CD14-positive monocyte (primary cell): ENCODE measurements at regions not wholly inside any gene's neighbourhood (a gene's known extent, or its start where the extent isn't known, plus 50 kb on each side); places are given as distances from the start of the nearest gene placed in this dataset.

Source experiments
- DNase-seq, 3 donors: peaks; one replicate each; pipeline ENCODE4 v3.0.0-alpha.2; 2011 to 2022
- H2AFZ ChIP-seq: 2 replicates; pipeline ENCODE4 v1.6.0; 2012; ENCODE audit warnings: mild to moderate bottlenecking, low read depth, low read length, inconsistent platforms; ENCODE audit not compliant: insufficient read depth, poor library complexity, severe bottlenecking
- H3K27ac ChIP-seq, 2 donors: 1 replicate in 1 of 2; 2 replicates in 1 of 2; pipeline ENCODE4 v1.5.1; 2012 to 2013; ENCODE audit warnings: low read length in 2 of 2, control low read depth in 1 of 2, inconsistent platforms in 1 of 2, low read depth in 1 of 2, mild to moderate bottlenecking in 1 of 2
- H3K27me3 ChIP-seq, 2 donors: one replicate each; pipeline versions ENCODE4 v1.6.0 to v1.6.1; 2011 to 2013; ENCODE audit warnings: low read length in 2 of 2; ENCODE audit not compliant: control insufficient read depth in 2 of 2, insufficient read depth in 2 of 2
- H3K36me3 ChIP-seq, 2 donors: replicated peaks in 1 of 2; 1 replicate in 1 of 2; 2 replicates in 1 of 2; pipeline versions ENCODE4 v1.5.1 to v1.6.1; 2012 to 2013; ENCODE audit warnings: low read length in 2 of 2, control low read depth in 1 of 2, inconsistent platforms in 1 of 2, mild to moderate bottlenecking in 1 of 2; ENCODE audit not compliant: insufficient read depth in 2 of 2, control insufficient read depth in 1 of 2
- H3K4me1 ChIP-seq, 2 donors: 1 replicate in 1 of 2; 2 replicates in 1 of 2; pipeline versions ENCODE4 v1.5.1 to v1.6.1; 2012 to 2013; ENCODE audit warnings: low read length in 2 of 2, control low read depth in 1 of 2, inconsistent platforms in 1 of 2, mild to moderate bottlenecking in 1 of 2, moderate library complexity in 1 of 2; ENCODE audit not compliant: insufficient read depth in 2 of 2, control insufficient read depth in 1 of 2
- H3K4me2 ChIP-seq: replicated peaks from 2 replicates; pipeline ENCODE3; 2012; ENCODE audit warnings: low read length, moderate library complexity, mild to moderate bottlenecking; ENCODE audit not compliant: poor library complexity, severe bottlenecking; ENCODE audit errors: extremely low read depth
- H3K4me3 ChIP-seq, 3 experiments: fragments of 200-600 bp in 1 of 3; sonication (generic) in 1 of 3; replicated peaks in 1 of 3; 1 replicate in 2 of 3; 2 replicates in 1 of 3; pipeline ENCODE4 v1.5.1; 2011 to 2013; ENCODE audit warnings: low read length in 3 of 3, mild to moderate bottlenecking in 3 of 3, control low read depth in 2 of 3, low read depth in 2 of 3, inconsistent platforms in 1 of 3, moderate library complexity in 1 of 3
- H3K79me2 ChIP-seq: 2 replicates; pipeline ENCODE4 v1.6.0; 2012; ENCODE audit warnings: mild to moderate bottlenecking, control low read depth, inconsistent platforms, low read length, moderate library complexity; ENCODE audit not compliant: insufficient read depth
- H3K9ac ChIP-seq: 2 replicates; pipeline ENCODE4 v1.6.0; 2017; ENCODE audit warnings: low read length, mild to moderate bottlenecking; ENCODE audit not compliant: insufficient read depth, poor library complexity, severe bottlenecking
- H3K9me3 ChIP-seq, 2 donors: replicated peaks in 1 of 2; 1 replicate in 1 of 2; 2 replicates in 1 of 2; pipeline versions ENCODE4 v1.5.1 to v1.6.1; 2012 to 2013; ENCODE audit warnings: low read length in 2 of 2, control low read depth in 1 of 2; ENCODE audit not compliant: control insufficient read depth in 1 of 2, insufficient read depth in 1 of 2
- H4K20me1 ChIP-seq: 2 replicates; pipeline ENCODE4 v1.6.0; 2012; ENCODE audit warnings: mild to moderate bottlenecking, low read length, control low read depth, moderate library complexity; ENCODE audit not compliant: insufficient read depth
- H3K27ac Mint-ChIP-seq, 7 donors: one replicate each; pipeline ENCODE4 v1.8.0; 2020; ENCODE audit warnings: mild to moderate bottlenecking in 7 of 7, mixed read lengths in 7 of 7, moderate library complexity in 6 of 7, inconsistent platforms in 2 of 7
- H3K27me3 Mint-ChIP-seq, 3 donors: one replicate each; pipeline ENCODE4 v1.8.0; 2021 to 2022; ENCODE audit warnings: low read depth in 3 of 3, mild to moderate bottlenecking in 3 of 3, mixed read lengths in 3 of 3, moderate library complexity in 3 of 3, inconsistent platforms in 1 of 3
- H3K36me3 Mint-ChIP-seq, 2 donors: one replicate each; pipeline ENCODE4 v1.8.0; 2020; ENCODE audit warnings: mixed read lengths in 2 of 2, inconsistent platforms in 1 of 2, mild to moderate bottlenecking in 1 of 2
- H3K4me1 Mint-ChIP-seq: one replicate; pipeline ENCODE4 v1.8.0; 2020; ENCODE audit warnings: mild to moderate bottlenecking, mixed read lengths
- H3K4me3 Mint-ChIP-seq, 2 donors: one replicate each; pipeline ENCODE4 v1.8.0; 2020; ENCODE audit warnings: mild to moderate bottlenecking in 2 of 2, mixed read lengths in 2 of 2, moderate library complexity in 1 of 2
- H3K9me3 Mint-ChIP-seq, 7 donors: one replicate each; pipeline ENCODE4 v1.8.0; 2020 to 2022; ENCODE audit warnings: mixed read lengths in 7 of 7, mild to moderate bottlenecking in 6 of 7, moderate library complexity in 6 of 7, inconsistent platforms in 2 of 7
- CTCF ChIP-seq: fragments of 200-600 bp; IDR thresholded peaks from one replicate; pipeline ENCODE4 v1.8.0; 2022; ENCODE audit warnings: antibody characterized with exemption, mild to moderate bottlenecking
- WGBS: methylation state at CpG from one replicate; pipeline ENCODE4 v1.1.5; 2013; ENCODE audit warnings: missing lambda C conversion rate; ENCODE audit not compliant: insufficient coverage; 5-methylcytosine and 5-hydroxymethylcytosine counted together
- intact Hi-C, 2 donors: fragments of 100-400 bp; cut with micrococcal nuclease; formaldehyde crosslinking; loops; one replicate each; pipeline versions ENCODE4 v1.15.0 to v1.15.1; 2023

- H3K4me2 ChIP-seq, result no peak overlapping the region
- TF ChIP-seq CTCF, result no peak
- no peaks in the 10 kb centered on the region for H4K20me1 ChIP-seq
- no peak overlapping the region for H3K4me3 Mint-ChIP-seq
- H3K79me2 ChIP-seq, result no peaks in the 10 kb centered on the region
- peaks cover 0 to 7% of the 10 kb centered on the region in 2 donors for H3K4me1 ChIP-seq
- no peak overlapping the region for H2AFZ ChIP-seq
- H3K9me3 ChIP-seq, result no peaks in the 10 kb centered on the region
- H3K27ac Mint-ChIP-seq, result no peak overlapping the region
- no peak overlapping the region for H3K4me3 ChIP-seq
- no peaks in the 10 kb centered on the region for H3K27me3 ChIP-seq
- peaks cover 0 to 6% (median 2%) of the 10 kb centered on the region in 3 donors for H3K27me3 Mint-ChIP-seq
- no peaks in the 10 kb centered on the region for H3K36me3 ChIP-seq
- WGBS, result 100% methylated on average over 1 of the region's 7 CpGs
- no peak overlapping the region for H3K27ac ChIP-seq
- no peak for DNase-seq
- peaks cover 6 to 19% (median 11%) of the 10 kb centered on the region in 7 donors for H3K9me3 Mint-ChIP-seq
- H3K9ac ChIP-seq, result no peak overlapping the region
- intact Hi-C loops, result no loop called here
- peaks cover 6% of the 10 kb centered on the region for H3K4me1 Mint-ChIP-seq
- H3K36me3 Mint-ChIP-seq, result no peaks in the 10 kb centered on the region
Observed at GRCh38 chr4:13797061-13797460, 169.5 kb upstream of the BOD1L1 start.

GRCh38 chr4:13815231-13815630 lies 187.7 kb upstream of the BOD1L1 start:
- H4K20me1 ChIP-seq, result no peaks in the 10 kb centered on the region
- no peak overlapping the region for H3K27ac ChIP-seq
- Mint-ChIP-seq H3K4me1 (no peaks in the 10 kb centered on the region), H3K27ac (no peak overlapping the region), H3K27me3 (peaks cover 0 to 4% (median 1%) of the 10 kb centered on the region in 3 donors), H3K4me3 (no peak overlapping the region), H3K9me3 (peaks cover 0 to 3% (median 0%) of the 10 kb centered on the region in 7 donors), H3K36me3 (no peaks in the 10 kb centered on the region)
- H3K36me3 ChIP-seq, result no peaks in the 10 kb centered on the region
- H3K4me3 ChIP-seq, result no peak overlapping the region
- no peaks in the 10 kb centered on the region for H3K4me1 ChIP-seq
- TF ChIP-seq CTCF, result no peak
- no peaks in the 10 kb centered on the region for H3K79me2 ChIP-seq
- no peaks in the 10 kb centered on the region for H3K27me3 ChIP-seq
- intact Hi-C loops, result no loop called here
- H3K9ac ChIP-seq, result no peak overlapping the region
- no peak for DNase-seq
- H2AFZ ChIP-seq, result no peak overlapping the region
- no peak overlapping the region for H3K4me2 ChIP-seq
- H3K9me3 ChIP-seq, result peaks cover 0 to 3% of the 10 kb centered on the region in 2 donors
- WGBS, result no CpG with 5 or more reads among the region's 3 CpGs
